ENCODE measurements at regions not wholly inside any gene's neighbourhood (a gene's known extent, or its start where the extent isn't known, plus 50 kb on each side); places are given as distances from the start of the nearest gene placed in this dataset.

GRCh38 chrX:149274516-149275105, 230.5 kb downstream of the IDS start:
- DNase-seq (ENCODE audit: low read depth): peak; percentile 4

- DNase-seq (ENCODE audit: low read depth): no peak
These were observed 232.2 kb downstream of the IDS start for GRCh38 chrX:149272690-149273463.

- DNase-seq (ENCODE audit: low read depth): no peak
These were observed 237.0 kb downstream of the IDS start for GRCh38 chrX:149267878-149268813.

- DNase-seq (ENCODE audit: low read depth): no peak
These were observed 243.0 kb downstream of the IDS start for GRCh38 chrX:149262086-149262485.

GRCh38 chrX:149259241-149259640, 245.9 kb downstream of the IDS start:
- peak; percentile 4 for DNase-seq (ENCODE audit: low read depth)

- no peak for DNase-seq (ENCODE audit: low read depth)
These were observed 249.2 kb downstream of the IDS start for GRCh38 chrX:149255860-149256259.

GRCh38 chrX:149248073-149248625, 257.0 kb downstream of the IDS start:
- DNase-seq (ENCODE audit: low read depth): no peak

GRCh38 chrX:149230689-149231088, 274.4 kb downstream of the IDS start:
- no peak for DNase-seq (ENCODE audit: low read depth)

GRCh38 chrX:149223854-149224253, 281.3 kb downstream of the IDS start:
- no peak for DNase-seq (ENCODE audit: low read depth)

- no peak for DNase-seq (ENCODE audit: low read depth)
These were observed 283.1 kb downstream of the IDS start for GRCh38 chrX:149222040-149222439.

- no peak for DNase-seq (ENCODE audit: low read depth)
These were observed 283.9 kb downstream of the IDS start for GRCh38 chrX:149221230-149221629.

GRCh38 chrX:149213264-149213663, 291.8 kb downstream of the IDS start:
- no peak for DNase-seq (ENCODE audit: low read depth)

GRCh38 chrX:149208307-149208706, 296.8 kb downstream of the IDS start:
- no peak for DNase-seq (ENCODE audit: low read depth)

GRCh38 chrX:149207518-149207917, 297.6 kb downstream of the IDS start:
- no peak for DNase-seq (ENCODE audit: low read depth)

- no peak for DNase-seq (ENCODE audit: low read depth)
These were observed 299.2 kb downstream of the IDS start for GRCh38 chrX:149205937-149206336.

GRCh38 chrX:149205081-149205480, 300.0 kb downstream of the IDS start:
- DNase-seq (ENCODE audit: low read depth): no peak

GRCh38 chrX:149199734-149200133, 305.4 kb downstream of the IDS start:
- no peak for DNase-seq (ENCODE audit: low read depth)

GRCh38 chrX:149198980-149199732, 305.9 kb downstream of the IDS start:
- DNase-seq (ENCODE audit: low read depth): no peak

GRCh38 chrX:149185087-149185486, 320.0 kb downstream of the IDS start:
- no peak for DNase-seq (ENCODE audit: low read depth)

GRCh38 chrX:149161435-149162088, 343.5 kb downstream of the IDS start:
- DNase-seq (ENCODE audit: low read depth): no peak

- DNase-seq (ENCODE audit: low read depth): no peak
These were observed 347.1 kb downstream of the IDS start for GRCh38 chrX:149157976-149158375.
